HG03354 (cell line): ENCODE measurements at regions not wholly inside any gene's neighbourhood (a gene's known extent, or its start where the extent isn't known, plus 50 kb on each side); places are given as distances from the start of the nearest gene placed in this dataset.

Experiments
- ATAC-seq: cut with Tn5 transposase; IDR thresholded peaks from one replicate; pipeline ENCODE4 v1.9.1; 2021; ENCODE audit warnings: mild to moderate bottlenecking; ENCODE audit not compliant: unreplicated experiment, poor library complexity, severe bottlenecking

DNA sequence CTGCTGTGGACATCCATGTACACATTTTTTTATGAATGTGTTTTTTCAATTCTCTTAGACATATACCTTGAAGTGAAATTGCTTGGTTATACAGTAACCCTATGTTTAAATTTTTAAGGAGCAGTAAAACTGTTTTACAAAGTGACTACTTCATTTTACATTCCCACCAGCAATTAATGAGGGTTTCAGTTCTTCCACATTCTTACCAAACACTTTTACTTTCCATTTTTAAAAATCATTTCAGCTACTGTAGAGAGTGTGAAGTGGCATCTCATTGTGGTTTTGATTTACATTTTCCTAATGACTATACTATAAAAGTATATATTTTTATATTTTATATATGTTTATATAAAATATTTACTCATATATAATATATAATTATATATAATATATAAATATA, 1221.5 kb downstream of the PLA2G4A start:
- ATAC-seq = no peak

DNA sequence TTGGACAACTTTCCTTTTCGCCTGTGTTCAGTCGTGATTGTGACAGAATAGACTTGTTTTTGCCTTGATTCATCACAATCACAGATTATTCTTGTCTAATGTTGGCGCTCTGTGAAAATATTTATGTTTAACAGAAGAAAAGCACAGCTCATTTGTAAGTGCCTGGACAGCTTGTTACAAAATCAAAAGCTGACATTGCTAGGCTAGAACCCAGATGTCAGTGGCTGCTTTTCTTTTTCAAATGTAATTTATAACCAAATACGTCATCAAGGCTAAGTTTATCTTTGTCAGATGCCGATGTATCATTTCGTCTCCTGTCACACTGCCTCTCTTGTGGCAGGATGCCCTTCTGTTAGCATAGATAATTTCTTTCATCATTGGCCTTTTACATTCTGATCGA, 1227.3 kb downstream of the PLA2G4A start:
- ATAC-seq = no peak

DNA sequence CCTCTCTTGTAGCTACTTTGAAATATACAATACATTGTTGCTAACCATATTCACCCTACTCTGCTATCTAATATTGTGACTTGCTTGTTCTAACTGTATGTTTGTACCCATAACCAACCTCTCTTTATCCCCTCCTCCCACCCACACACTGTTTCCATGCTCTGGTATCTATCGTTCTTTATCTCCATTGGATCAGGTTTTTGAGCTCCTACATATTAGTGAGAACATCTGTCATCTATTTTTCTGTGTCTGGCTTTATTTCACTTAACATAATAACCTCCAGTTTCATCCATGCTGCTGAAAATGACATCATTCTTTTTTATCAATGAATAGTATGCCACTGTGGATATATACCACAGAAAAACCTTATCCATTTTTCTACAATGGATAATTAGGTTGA, 1230.1 kb downstream of the PLA2G4A start:
- ATAC-seq = no peak

- ATAC-seq = no peak
Observed at GRCh38 chr1:188061881-188062280, 1233.1 kb downstream of the PLA2G4A start.

- ATAC-seq = no peak
Observed at GRCh38 chr1:188062456-188062855, 1233.7 kb downstream of the PLA2G4A start.

DNA sequence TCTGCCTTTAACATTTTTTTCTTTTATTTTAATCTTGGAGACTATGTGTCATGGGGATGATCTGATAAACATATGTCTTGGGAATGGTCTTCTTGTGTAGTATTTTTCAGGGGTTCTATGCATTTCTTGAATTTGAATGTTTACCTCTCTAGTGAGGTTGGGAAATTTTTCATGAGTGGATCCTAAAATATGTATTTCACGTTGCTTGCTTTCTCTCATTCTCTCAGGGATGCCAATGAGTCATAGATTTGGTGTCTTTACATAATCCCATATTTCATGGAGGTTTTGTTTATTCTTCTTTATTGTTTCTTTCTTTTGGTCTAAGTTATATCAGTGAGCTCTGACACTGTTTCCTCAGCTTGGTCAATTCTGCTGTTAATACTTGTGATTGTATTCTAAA, 1237.2 kb downstream of the PLA2G4A start:
- ATAC-seq = no peak

- ATAC-seq = no peak
Observed at GRCh38 chr1:188070848-188071247, 1242.1 kb downstream of the PLA2G4A start.

- no peak for ATAC-seq
Observed at GRCh38 chr1:188089015-188089414, 1260.3 kb downstream of the PLA2G4A start.

GRCh38 chr1:188089461-188089860, 1260.7 kb downstream of the PLA2G4A start:
- no peak for ATAC-seq

- ATAC-seq = no peak
Observed at GRCh38 chr1:188096521-188096920, 1267.8 kb downstream of the PLA2G4A start.

- ATAC-seq = no peak
Observed at GRCh38 chr1:188117436-188117835, 1288.7 kb downstream of the PLA2G4A start.

DNA sequence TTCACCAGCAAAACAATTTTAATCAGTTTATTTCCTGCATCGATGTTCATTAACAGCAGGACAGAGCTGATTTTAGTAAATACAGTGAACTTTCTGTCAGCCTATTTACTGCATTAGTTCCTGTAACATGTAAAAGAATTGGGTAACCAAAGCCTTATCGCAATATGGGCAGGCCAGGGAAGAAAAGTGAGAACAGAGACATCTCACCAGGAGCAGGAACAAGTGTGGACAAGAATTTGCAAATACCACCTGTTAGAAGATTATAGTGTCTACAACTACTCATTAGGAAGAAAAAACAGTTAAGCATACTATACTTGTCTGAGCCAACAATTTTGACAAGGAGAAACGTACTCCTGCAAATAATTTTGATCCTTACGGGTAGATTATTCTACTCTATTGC, 1293.9 kb downstream of the PLA2G4A start:
- ATAC-seq = no peak

DNA sequence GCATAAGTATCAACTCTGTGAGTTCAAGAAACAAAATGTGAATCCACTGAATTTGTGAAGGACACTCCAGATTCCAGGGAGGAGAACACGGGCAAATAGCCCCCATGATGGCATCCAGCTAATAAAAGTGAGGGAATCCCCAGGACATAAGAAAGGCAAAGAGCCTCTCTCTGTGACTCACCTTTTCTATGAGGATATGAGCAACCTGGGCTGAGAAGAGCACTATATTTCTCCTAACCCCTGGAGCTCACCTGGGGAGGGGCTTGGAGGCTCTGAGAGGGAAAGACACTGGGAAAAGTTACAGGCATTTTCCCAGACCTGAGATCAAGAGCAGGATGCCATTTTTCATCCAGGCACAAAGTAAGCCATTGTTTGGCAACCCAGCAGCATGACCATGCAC, 1298.8 kb downstream of the PLA2G4A start:
- no peak for ATAC-seq

- ATAC-seq = no peak
Observed at GRCh38 chr1:188128761-188129160, 1300.0 kb downstream of the PLA2G4A start.

GRCh38 chr1:188129856-188130838, 1301.4 kb downstream of the PLA2G4A start:
- no peak for ATAC-seq

GRCh38 chr1:188137221-188137620, 1308.5 kb downstream of the PLA2G4A start:
- no peak for ATAC-seq

DNA sequence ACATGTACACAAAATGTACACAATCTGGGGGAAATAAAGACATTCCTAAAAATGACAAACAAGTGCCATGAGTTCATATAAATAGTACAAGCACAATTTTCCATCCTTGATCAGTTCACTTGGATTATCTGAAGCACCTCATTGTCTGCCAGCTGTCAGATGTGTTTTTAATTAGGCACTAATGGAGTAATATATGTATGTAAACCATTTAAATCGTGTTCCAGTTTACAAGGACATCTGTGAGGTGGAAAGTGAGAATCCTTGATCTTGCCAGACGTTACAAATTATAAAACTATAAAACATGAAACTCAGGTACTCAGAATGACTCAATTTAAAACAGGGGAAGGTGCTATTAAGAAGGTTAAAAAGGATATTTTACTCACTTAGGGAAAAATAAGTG, 1312.2 kb downstream of the PLA2G4A start:
- no peak for ATAC-seq

DNA sequence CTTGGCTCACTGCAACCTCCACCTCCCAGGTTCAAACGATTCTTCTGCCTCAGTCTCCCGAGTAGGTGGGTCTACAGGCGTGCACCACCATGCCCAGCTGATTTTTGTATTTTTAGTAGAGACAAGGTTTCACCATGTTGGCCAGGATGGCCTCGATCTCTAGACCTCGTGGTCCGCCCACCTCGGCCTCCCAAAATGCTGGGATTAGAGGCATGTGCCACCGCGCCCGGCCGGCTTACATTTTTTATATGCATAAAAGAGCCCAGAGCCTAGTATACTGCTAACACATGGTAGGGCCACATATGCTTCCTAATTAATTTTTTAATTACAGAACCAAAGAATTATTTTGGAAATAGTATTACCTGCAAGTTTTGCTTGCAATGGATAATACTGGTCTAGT, 1325.4 kb downstream of the PLA2G4A start:
- no peak for ATAC-seq

- ATAC-seq = no peak
Observed at GRCh38 chr1:188154761-188155160, 1326.0 kb downstream of the PLA2G4A start.

- ATAC-seq = no peak
Observed at GRCh38 chr1:188155261-188155660, 1326.5 kb downstream of the PLA2G4A start.

GRCh38 chr1:188164459-188164858, 1335.7 kb downstream of the PLA2G4A start:
- no peak for ATAC-seq

- no peak for ATAC-seq
Observed at GRCh38 chr1:188166654-188167053, 1337.9 kb downstream of the PLA2G4A start.
